HG03520 (cell line): ENCODE measurements at regions not wholly inside any gene's neighbourhood (a gene's known extent, or its start where the extent isn't known, plus 50 kb on each side); places are given as distances from the start of the nearest gene placed in this dataset.
"Not testable (repeated sequence)": the region's sequence is repeated elsewhere in the genome, so short reads cannot be mapped to it uniquely, and the experiment has no call there.

Experiments
- ATAC-seq: cut with Tn5 transposase; IDR thresholded peaks from one replicate; pipeline ENCODE4 v1.9.1; 2021; ENCODE audit warnings: mild to moderate bottlenecking, moderate library complexity; ENCODE audit not compliant: unreplicated experiment

DNA sequence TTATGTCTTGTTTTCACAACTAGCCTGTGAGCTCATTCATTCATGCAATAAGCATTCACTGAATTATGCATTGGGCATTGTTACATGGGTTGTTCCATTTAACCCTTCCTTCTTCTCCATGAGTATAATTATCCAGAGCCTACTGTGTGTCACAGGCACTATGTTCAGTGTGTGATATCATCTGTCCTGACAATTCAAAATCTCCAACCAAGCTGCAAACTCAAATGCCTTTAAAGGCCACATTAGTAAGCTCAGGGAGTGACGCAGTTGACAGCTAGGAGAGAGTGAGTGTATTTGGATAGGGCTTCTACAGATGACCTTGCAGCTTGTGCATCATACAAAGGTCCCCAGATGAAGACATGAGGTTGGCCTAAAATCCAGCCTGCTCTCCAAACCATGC is 289.5 kb downstream of the OMA1 start:
- ATAC-seq: no peak

DNA sequence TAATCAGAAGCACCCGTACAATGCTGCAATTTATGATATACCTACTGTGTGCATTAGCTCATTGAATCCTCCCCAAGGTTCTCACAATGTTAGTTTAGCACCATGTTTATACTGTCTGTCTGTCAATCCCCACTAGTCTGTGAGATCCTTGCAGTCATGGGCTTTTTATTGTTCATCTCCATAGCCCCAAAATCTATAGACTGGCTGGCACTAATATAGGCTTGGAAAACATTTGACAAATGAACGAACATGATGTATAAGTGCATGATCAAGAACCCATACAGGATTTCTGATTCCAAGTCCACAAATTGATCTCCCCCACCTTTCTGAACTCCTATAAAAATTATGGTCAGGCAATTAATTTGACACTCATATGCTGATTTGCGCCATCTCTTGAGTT is 290.0 kb downstream of the OMA1 start:
- no peak for ATAC-seq

GRCh38 chr1:58256041-58256440 is 290.5 kb downstream of the OMA1 start:
- ATAC-seq: no peak

DNA sequence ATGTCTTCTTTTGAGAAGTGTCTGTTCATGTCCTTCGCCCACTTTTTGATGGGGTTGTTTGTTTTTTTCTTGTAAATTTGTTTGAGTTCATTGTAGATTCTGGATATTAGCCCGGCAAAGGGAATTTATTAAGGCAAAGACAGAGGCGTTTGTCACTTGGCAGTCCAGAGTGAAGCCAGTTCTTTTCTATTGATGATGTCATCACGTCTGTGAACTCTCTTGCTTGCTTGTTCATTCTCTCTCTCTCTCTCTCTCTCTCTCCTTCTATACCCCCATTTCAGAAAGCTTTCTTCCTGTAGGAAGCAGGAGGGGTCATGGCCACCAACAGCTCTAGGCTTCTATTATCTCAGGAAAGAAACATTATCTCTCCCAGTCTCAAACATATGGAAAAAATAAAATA is 291.3 kb downstream of the OMA1 start:
- no peak for ATAC-seq

GRCh38 chr1:58251430-58252073 is 295.0 kb downstream of the OMA1 start:
- no peak for ATAC-seq

GRCh38 chr1:58250587-58250948 is 296.0 kb downstream of the OMA1 start:
- ATAC-seq: no peak

DNA sequence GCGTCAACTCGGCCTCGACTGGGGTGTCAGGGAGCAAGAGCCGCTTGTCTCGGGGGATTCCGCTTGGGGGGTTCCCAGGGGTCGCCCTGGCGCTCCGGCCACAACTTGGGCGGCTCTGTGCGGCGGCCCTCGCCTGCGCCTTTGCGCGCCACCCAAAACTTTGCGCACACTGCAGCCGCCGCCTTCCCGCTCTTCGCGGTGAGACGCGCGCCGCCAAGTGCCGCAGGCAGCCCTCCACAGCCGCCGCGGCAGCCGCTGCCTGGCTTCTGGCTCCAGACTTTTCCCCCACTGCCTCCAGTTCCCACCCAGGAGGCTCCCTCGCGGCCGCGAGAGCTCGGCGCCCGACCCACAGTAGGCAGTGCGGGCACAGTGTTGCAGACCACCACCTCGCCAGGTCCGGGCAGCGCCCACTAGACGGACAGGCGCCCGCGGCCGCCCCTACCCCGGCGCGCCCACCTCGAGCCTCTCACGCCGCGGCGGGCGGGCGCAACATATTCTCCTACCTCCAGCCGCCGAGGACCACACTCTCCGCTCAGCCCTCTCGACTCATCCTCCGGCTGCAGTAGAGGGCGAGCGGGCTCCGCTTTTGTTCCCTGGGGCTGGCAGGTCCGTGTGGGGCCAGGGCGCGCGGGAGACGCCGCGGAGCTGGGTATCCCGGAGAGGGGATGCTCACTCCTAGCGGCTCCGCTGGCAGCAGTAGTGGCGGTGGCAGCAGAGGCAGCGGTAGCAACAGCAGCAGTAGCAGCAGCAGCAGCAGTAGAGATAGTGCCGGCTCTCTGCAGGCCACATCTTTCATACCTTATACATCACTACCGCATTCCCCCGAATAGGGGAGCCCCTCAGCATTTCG is 296.6 kb downstream of the OMA1 start:
- peak; percentile 62 for ATAC-seq

GRCh38 chr1:58249388-58249736 is 297.2 kb downstream of the OMA1 start:
- no peak for ATAC-seq

- no peak for ATAC-seq
Observed at GRCh38 chr1:58248791-58249190, 297.7 kb downstream of the OMA1 start.

DNA sequence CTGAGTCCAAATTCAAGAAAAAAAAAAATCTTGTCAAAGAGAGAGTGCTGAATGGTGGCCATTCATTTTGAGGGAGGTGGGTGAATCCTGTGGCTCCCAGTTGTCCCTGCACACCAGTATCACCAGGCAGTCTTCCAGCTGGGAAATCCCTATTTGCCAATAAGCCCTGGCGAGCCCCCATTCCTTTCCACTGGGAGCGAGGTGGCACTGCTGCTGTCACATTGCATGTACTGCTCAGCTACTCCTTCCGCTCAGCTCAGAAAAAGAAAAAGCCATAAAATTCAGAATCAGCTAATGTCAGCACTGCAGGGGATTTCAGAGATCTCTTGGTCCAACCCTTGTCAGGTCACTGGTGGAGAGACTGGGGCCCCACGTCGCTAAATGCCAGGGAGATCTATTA is 298.5 kb downstream of the OMA1 start:
- ATAC-seq: no peak

GRCh38 chr1:58246549-58246948 is 300.0 kb downstream of the OMA1 start:
- ATAC-seq: no peak

DNA sequence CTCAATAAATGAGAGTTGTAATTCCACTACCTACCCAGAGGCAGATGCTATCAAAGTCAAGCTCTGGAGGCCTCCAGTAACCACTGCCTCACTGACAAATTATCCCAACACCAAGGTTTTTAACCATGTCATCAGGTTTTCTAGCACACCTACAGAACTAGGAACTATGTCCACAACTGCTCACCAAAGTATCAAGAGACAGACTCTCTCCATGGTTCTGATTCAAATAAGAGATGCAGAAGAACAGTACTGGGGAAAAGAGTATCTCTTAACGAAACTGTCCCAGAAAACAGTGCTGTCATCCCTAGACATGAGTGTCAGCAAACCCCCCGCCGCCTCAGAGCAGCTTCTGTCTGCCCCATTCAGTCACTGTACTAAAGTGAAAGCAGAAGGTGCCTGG is 301.7 kb downstream of the OMA1 start:
- ATAC-seq: no peak

- ATAC-seq: no peak
Observed at GRCh38 chr1:58238846-58239245, 307.7 kb downstream of the OMA1 start.

DNA sequence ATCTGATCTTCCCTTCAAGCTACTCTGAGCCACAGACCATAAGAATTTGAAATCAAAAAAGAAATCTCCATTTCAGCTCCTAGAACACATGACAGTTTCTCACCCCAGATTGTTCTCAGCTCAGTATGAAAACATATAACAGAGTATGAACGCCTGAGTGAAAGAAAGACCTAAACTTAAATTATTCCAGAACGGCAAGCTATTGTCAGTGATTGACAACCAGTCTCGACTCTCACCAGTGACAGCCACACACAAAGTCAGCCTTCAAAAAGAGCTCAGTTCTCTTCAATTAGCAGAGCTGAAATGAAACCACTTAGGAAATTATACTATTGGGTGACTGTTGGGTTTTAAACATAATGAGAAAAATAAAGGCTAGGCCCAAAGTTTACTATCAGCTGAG is 312.8 kb downstream of the OMA1 start:
- no peak for ATAC-seq

DNA sequence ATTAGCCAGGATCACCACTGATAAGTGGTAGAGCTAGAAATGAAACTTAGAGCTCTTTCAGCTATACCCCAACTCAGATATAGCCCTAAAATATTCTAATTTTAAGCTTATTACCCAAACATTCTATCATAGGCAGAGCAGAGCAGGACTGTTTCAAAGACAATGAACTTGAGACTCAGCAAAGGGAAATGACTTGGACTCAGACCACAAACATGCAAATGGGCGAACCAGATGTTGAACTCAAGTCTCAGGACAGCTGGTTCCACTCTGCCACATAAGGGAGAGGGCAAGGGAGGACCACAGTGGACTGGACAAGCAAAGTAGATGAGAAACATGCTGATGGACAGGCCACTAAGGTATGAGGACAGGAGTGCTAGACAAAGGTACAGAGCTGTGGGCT is 315.3 kb downstream of the OMA1 start:
- no peak for ATAC-seq

DNA sequence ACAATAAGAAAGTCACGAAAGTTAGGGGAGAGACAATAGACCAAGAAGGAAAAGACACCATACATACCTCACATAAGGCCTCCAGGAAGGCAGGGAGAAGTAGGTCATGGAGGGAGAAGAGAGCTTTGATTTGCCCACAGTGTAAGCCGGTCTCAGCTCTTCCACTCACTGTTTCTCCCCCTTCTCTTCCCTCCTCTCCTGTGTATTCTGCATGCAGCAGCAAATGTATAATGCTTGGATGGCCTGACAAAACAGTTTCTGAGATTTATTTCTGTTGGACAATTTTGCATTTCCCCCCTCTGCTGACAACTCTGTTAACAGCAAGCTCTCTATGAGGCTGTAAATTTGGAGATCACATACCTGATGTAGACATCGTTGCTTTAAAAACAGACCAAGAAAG is 318.9 kb downstream of the OMA1 start:
- no peak for ATAC-seq

DNA sequence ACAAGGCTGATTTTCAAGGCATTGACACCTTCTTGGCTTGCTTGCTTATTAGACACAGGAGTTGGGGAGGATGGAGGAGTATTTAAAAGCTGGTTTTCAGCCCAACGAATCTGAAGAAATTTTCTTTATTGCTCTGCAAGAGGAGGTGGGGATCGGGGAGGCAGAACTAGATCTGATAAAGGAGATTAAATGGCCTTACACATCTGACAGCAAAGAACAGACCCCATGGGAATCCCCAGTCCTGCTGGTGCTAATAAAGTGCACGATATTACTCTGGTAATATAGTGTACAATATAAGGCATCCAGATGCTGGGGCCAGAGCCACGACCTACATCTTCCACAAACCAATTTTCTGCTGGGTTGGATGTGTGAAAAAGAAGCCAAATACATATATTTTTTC is 323.0 kb downstream of the OMA1 start:
- no peak for ATAC-seq

GRCh38 chr1:58220836-58221472 is 325.6 kb downstream of the OMA1 start:
- ATAC-seq: no peak

- not testable (repeated sequence) for ATAC-seq
Observed at GRCh38 chr1:58216169-58216568, 330.4 kb downstream of the OMA1 start.

DNA sequence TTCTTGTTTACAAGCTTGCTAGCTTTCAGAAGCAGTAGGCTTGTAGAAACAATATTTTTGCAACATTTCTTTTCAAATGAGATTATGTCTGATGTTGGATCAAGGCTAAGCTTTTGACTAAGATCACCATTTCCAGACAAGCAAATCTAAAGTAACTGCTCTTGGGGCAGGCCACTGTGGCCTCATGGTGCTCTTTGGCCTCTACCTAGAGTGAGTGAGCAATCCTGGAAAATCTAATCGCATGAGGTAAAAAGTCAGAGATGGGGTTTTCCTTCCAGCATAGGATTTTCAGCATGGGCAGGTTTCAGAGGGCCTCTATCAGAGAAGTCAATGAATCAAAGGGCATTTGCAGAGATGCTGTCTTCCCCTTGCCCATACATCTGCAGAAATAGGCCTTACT is 331.9 kb downstream of the OMA1 start:
- ATAC-seq: no peak

DNA sequence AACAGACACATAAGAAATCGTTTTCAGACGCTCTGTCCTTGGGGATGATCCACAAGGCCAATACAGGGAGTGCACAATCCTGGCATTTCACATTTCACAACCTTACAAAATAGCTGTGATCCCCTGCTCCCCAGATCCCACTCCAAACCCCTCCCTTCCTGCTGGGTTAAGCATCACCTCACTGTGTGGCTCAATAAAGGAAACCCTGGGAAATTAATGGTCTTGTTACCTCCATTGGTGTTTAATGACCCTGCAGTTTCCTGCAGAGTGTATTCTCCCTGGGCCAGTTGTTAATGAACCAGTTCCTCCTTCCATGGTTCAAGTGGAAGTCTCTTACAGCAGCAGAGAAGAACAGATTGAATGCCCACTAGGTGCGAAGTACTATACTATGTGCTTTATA is 334.7 kb downstream of the OMA1 start:
- ATAC-seq: no peak

- ATAC-seq: no peak
Observed at GRCh38 chr1:58209575-58209974, 337.0 kb downstream of the OMA1 start.
